Mammary epithelial cell (primary cell): ENCODE measurements at regions not wholly inside any gene's neighbourhood (a gene's known extent, or its start where the extent isn't known, plus 50 kb on each side); places are given as distances from the start of the nearest gene placed in this dataset.
A peak's percentile ranks its signal among the peaks of the same experiment; 100 is the strongest.

Experiments used
- CTCF ChIP-seq, 2 donors: IDR thresholded peaks in 1 of 2; conservative IDR thresholded peaks in 1 of 2; 2 replicates each; pipeline ENCODE4 v1.5.1; 2011 to 2012; ENCODE audit warnings: inconsistent platforms in 2 of 2, low read length in 2 of 2, mild to moderate bottlenecking in 2 of 2, control low read depth in 1 of 2, low read depth in 1 of 2; ENCODE audit not compliant: insufficient read depth in 1 of 2; ENCODE audit errors: extremely low read depth in 1 of 2
- EZH2 ChIP-seq: IDR thresholded peaks from 2 replicates; pipeline ENCODE4 v1.6.1; 2012; ENCODE audit warnings: low read length, inconsistent platforms, borderline replicate concordance

DNA sequence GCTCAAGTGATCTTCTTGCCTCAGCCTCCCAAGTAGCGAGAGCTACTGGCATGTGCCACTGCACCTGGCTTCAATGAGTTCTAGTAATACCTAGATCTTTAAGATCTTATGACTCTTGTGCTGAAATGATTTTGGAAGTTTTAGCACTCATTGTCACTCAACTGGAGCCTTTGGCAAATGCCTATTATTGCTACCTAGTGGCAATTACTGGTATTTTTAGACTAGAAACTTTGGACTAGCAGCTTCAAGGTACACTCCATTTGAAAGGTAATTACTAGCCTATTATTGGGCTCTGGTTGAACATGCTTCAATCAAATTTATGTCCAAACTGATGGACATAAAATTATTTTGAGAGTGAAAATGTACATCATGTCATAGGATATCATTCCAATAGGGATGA lies 80.7 kb upstream of the MUCL1 start:
- TF ChIP-seq CTCF (conservative IDR thresholded peaks at IDR 0.05 in 1 of 2, IDR thresholded peaks at IDR 0.05 in 1 of 2; ENCODE audit: extremely low read depth in 1 of 2, insufficient read depth in 1 of 2, low read depth in 1 of 2, low read length in 2 of 2) (peak; percentile 15), EZH2 (no peak)
